ENCODE measurements at regions not wholly inside any gene's neighbourhood (a gene's known extent, or its start where the extent isn't known, plus 50 kb on each side); places are given as distances from the start of the nearest gene placed in this dataset.

GRCh38 chr2:126513033-126513432 is 142.9 kb upstream of the GYPC start:
- TF ChIP-seq CTCF (IDR thresholded peaks at IDR 0.05) (no peak), POLR2A (IDR thresholded peaks at IDR 0.05) (no peak)
